ENCODE measurements at regions not wholly inside any gene's neighbourhood (a gene's known extent, or its start where the extent isn't known, plus 50 kb on each side); places are given as distances from the start of the nearest gene placed in this dataset.

GRCh38 chr2:9077691-9078090 lies 74.2 kb upstream of the MBOAT2 start:
- no peak for DNase-seq

DNA sequence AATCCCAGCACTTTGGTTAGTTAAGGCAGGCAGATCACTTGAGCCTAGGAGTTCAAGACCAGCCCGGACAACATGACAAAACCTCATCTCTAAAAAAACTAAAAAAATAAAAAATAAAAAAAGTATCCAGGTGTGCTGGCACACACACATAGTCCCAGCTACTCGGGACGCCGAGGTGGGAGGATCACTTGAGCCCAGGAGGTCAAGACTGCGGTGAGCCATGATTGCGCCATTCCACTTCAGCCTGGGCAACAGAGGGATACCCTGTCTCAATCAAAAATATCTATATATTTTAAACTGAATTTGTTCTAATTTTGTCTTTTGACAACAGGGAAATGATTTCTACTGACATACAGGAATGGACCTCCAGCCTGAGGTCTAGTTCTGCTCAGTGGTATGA lies 73.3 kb upstream of the MBOAT2 start:
- no peak for DNase-seq

- DNase-seq: no peak
These were observed 72.7 kb upstream of the MBOAT2 start for GRCh38 chr2:9076210-9076609.

DNA sequence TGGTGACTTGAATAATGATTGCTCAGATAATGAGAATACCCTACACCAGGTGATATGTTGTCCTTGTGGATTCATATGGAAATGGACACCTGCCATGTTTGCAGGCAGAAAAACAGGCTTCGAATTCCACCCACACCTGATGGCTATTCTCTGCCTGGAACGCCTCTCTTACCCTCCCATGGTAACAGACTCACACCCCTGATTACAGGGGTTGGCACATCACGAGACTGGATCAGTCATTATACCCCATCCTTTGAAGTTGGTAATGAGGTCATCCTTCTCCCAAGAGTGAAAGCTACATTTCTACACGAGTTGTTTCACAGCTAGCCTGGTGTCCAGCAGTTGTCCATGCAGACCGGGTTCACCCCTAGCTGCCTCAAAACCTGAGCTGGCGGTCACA lies 71.4 kb upstream of the MBOAT2 start:
- no peak for DNase-seq

DNA sequence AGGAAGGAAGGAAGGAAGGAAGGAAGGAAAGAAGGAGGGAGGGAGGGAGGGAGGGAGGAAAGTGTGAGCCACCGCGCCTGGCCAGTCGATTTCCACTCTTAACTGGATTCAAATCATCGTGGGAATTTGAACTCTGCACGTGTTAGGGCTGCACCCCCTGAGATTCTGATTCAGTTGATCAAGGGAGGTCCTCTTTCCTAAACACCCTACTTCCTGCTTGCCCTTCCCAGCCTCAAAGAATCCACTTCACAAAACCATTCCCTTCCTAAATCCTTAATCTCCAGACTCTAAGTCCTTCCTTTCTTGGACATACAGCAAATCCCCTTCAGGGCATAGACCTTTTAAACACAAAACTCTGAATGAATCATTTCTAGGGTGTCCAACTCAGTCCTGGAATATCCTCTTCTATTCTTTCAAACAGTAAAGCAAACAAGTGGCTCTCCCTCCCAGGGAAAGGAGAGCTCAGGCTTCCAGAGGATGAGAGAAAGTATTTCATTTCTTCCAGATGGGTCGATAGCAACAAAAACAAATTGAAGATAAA lies 68.2 kb upstream of the MBOAT2 start:
- no peak for DNase-seq

- DNase-seq: peak; percentile 92
These were observed 67.5 kb upstream of the MBOAT2 start for GRCh38 chr2:9071032-9071431.

- no peak for DNase-seq
These were observed 66.1 kb upstream of the MBOAT2 start for GRCh38 chr2:9069543-9069942.

DNA sequence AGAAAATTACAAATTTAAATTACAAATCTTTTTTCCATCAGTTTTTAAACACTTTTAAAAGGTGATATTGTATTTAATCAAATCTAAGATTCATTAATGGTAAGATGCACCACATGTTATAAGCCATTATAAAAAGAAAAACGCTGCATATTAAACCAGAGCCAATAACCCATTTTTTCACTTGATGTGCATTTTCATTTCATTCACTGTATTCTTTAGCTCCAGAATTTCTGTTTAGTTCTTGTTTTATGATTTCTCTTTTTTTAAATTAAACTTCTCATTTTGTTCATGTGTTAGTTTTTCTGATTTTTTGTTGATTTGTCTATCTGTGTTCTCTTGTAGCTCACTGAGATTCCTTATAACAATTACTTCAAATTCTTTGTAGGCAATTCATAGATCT lies 62.4 kb upstream of the MBOAT2 start:
- no peak for DNase-seq

GRCh38 chr2:9063023-9063606 lies 59.6 kb upstream of the MBOAT2 start:
- DNase-seq: no peak

- no peak for DNase-seq
These were observed 57.3 kb upstream of the MBOAT2 start for GRCh38 chr2:9060819-9061218.

DNA sequence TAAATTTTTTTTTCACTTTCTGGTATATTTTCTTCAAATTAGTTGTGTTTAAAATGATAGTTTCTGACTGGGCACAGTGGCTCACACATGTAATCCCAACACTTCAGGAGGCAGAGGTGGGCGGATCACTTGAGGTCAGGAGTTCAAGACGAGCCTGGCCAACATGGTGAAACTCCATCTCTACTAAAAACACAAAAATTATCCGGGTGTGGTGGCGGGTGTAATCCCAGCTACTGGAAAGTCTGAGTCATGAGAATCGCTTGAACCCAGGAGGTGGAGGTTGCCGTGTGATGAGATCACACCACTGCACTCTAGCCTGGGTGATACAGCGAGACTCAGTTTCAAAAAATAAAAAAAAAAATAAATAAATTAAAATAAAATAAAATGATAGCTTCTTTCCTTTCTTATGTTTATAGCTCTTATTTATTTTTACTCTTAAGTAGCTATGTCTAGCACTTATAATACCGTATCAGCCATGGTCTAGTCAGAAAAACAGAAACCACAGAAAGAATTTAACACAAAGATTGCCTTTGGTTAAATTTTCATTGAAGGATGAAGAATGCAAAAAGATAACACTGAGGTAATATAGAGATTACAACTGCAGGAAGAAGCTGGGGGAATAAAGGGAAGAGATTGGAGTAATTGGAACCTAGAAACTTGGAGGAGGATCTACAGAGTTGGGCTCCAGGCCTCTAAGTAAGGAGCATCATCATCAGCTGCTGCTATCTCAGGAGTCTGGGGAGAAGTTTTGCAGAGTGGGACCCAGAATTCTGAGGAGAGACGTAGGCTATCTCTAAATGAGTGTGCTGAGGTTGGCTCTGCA lies 54.7 kb upstream of the MBOAT2 start:
- DNase-seq: no peak

GRCh38 chr2:9055471-9055870 lies 52.0 kb upstream of the MBOAT2 start:
- DNase-seq: no peak

GRCh38 chr2:9053534-9053931 lies 50.0 kb upstream of the MBOAT2 start:
- no peak for DNase-seq
